NCI-H2029 (cell line): ENCODE measurements at regions not wholly inside any gene's neighbourhood (a gene's known extent, or its start where the extent isn't known, plus 50 kb on each side); places are given as distances from the start of the nearest gene placed in this dataset.
"Not testable (repeated sequence)": the region's sequence is repeated elsewhere in the genome, so short reads cannot be mapped to it uniquely, and the experiment has no call there.

Experiments used
- DNase-seq: peaks from one replicate; lab custom pipeline; 2025; lab: John Stamatoyannopoulos, UW

DNA sequence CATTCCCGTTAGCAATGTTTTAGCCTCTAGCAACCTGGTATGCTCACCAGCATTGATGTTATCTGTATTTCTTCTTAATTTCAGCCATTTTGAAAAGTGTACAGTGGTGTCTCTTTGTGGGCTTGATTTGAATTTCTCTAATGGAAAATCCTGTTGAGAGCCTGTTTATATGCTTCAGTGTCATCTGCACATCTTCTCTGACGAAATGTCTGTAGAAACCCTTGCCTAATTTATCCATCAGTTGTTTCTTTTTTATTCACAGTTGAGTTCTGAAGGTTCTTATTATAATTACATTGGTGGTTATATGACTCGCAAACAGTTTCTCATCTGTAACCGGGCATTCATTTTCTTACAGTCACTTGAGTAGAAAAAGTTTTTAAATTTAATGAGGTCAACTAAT lies 1195.5 kb downstream of the TMEM121 start:
- not testable (repeated sequence) for DNase-seq

DNA sequence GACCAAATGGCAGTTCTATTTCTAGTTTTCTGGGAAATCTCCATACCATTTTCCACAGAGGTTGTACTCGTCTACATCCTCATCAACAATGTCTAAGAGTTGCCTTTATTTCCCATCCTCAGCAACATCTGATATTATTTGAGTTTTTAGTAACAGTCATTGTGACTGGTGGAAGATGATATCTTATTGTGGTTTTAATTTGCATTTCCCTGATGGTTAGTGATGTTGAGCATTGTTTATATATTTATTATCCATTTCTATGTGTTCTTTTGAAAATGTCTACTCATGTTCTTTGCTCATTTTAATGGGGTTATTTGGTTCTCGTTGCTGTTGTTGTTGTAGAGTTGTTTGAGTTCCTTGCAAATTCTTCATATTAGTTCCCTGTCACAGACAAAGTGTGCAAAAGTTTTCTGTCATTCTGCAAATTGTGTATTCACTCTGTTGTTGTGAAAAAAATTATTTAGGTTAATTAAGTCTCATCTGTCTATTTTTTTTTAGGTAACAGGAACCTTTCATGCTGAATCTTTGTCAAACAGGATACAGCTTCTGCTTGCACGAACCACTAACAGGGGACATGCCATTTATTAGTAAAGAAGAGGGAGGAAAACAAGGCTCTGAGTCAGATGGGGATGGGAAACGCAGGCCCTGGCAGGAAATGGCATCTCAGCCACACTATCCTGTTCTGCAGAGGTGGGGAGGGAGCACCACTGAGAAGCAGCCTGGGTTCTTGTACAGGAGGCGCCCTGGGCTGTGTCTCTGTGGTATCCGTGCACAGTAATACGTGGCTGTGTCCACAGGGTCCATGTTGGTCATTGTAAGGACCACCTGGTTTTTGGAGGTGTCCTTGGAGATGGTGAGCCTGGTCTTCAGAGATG lies 1196.7 kb downstream of the TMEM121 start:
- DNase-seq: not testable (repeated sequence)

DNA sequence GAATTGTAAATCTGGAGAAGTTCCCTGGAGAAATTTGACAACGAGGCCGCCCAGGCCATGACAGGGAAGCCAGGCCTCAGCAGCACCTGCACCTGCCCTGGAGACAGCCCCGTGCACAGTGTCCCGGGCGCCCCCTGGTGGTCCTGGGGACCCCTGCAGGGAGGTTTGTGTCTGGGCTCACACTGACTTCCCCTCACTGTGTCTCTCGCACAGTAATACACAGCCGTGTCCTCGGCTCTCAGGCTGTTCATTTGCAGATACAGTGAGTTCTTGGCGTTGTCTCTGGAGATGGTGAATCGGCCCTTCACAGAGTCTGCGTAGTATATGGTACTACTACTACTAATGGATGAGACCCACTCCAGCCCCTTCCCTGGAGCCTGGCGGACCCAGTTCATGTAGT lies 1201.6 kb downstream of the TMEM121 start:
- DNase-seq: not testable (repeated sequence)

DNA sequence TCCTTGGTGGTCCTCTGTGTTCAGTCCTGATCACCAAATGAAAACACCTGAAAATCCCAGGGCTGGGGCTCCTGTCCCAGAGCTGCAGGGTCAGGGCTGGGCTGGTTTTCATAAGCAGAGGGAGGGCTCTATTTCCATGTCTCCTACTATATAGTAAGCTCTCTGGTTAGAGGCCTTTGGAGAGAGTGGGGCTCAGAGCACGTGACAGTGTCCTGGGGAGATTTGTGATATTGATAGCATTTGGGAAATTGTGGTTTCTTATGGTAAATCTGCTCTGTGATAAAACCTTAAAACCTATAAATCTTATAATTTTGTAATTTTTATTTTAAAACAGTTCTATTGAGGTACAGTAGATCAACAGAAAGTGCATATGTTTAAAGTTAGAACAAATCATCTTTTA lies 1202.2 kb downstream of the TMEM121 start:
- no peak for DNase-seq

DNA sequence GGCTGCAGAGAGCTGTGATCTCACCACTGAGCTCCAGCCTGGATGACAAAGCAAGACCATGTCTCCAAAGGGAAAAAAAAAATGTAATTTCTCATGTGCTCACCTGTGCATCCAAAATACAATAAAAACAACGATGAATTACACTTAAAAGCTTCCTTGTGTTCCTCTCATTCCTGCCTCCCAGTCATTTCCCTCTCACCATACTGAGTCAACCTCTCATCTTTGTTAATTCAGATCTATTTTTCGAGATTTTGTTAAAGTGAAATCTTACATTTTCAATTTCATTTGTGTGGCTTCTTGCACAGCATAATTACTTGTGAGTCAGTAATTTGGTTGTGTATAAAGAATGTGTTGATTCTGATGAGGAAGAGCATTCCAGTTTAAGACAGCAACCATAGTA lies 1203.2 kb downstream of the TMEM121 start:
- DNase-seq: no peak

DNA sequence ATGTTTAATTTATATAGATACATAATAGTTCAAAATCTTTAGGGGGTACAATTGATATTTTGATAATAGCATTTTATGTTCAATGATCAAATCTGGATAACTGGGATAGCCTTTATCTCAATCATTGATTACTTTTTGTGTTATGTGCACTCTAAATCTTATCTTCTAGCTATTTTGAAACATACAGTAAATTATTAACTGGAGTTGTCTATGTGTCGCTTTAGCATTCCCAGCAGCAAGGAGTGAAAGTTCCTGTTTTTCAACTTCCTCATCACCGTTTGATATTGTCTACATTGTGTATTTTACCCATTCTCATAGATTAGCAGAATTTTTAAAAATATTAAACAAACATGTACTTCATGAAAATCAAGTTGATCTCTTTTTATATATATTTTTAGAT lies 1207.4 kb downstream of the TMEM121 start:
- DNase-seq: no peak

DNA sequence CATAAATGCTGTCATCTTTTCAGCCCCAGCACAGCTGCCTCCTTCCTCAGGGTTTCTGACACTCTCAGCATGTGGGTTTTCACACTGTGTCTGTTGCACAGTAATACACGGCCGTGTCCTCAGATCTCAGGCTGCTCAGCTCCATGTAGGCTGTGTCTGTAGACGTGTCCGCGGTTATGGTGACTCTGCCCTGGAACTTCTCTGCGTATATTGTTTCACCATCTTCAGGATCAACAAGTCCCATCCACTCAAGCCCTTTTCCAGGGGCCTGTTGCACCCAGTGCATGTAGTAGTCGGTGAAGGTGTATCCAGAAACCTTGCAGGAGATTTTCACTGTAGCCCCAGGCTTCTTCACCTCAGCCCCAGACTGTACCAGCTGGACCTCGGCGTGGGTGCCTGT lies 1210.6 kb downstream of the TMEM121 start:
- DNase-seq: no peak

DNA sequence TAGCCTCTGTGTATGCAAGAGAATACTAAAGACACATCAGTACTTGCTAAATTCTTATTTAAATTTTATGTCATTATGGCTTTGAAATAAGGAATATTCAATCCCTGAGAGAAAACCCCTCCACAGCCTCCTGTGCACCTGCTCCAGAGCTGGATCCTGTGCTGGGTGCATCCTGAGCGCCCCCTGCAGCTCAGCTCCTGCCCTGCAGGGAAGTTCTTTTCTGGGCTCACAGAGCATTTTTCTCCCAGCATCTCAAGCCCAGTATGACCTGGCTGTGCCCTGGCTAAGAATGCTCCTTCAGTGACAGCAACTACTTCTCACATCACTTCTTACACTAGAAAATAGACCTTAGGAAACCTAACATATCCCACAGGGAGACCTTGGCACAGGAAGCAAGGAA lies 1211.7 kb downstream of the TMEM121 start:
- DNase-seq: no peak

DNA sequence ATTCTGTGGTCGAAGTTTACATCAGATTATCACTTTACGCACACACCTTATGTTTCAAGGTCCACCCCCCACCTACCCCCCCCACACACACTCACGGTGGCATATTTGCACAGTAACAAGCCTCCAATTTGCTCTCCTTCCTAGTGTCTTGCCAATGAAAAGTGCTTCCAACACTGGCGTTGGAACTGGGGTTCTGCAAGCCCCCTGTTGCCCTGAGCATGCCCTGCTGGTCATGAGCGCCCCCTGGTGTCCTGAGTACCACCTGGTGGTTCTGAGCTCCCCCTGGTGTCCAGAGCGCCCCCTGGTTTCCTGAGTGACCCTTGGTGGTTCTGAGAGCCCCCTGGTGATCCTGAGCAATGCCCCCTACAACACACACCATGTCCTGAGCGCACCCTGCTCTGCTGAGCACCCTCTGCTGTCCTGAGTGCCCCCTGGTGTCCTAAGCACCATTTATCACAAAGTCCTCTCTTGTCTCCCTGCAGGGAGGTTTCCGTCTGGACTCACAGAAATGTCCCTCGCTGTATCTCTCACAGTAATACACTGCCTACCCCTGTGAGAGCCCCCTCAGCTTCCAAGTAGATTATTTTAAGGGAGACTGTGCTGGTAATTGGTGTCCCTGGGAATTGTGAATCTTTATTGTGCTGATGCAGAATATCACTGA lies 1212.3 kb downstream of the TMEM121 start:
- not testable (repeated sequence) for DNase-seq

DNA sequence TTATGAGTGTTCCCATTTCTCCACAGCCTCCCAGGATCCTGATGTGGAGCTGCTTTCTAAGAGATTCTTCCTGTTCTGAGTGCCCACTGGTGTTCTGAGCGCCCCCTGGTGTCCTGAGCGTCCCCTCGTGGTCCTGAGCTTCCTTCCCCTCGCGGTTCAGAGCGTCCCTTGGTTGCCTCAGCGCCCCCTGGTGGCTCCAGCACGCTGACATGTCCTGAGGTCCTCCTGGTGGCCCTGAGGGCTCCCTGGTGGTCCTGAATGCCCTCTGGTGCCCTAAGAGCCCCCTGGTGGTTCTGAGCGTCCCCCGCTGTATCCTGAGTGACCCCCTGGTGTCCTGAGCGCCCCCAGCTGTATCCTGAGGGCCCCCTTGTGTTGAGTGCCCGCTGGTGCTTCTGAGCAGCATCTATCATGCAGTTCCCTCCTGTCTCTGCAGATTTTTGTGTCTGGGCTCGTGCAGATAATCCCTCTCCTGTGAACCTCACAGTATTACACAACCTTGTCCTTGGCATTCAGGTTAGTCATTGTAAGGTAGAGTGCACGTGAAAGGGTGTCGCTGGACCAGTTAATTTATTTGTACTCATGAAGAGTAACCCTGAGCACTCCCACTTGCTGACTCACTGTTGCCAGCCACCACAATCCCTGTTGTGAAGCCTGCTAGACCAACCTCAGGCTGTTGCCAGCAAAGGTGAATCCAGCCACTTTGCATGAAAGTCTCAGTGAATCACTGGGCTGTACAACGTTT lies 1214.9 kb downstream of the TMEM121 start:
- peak; percentile 10 for DNase-seq

DNA sequence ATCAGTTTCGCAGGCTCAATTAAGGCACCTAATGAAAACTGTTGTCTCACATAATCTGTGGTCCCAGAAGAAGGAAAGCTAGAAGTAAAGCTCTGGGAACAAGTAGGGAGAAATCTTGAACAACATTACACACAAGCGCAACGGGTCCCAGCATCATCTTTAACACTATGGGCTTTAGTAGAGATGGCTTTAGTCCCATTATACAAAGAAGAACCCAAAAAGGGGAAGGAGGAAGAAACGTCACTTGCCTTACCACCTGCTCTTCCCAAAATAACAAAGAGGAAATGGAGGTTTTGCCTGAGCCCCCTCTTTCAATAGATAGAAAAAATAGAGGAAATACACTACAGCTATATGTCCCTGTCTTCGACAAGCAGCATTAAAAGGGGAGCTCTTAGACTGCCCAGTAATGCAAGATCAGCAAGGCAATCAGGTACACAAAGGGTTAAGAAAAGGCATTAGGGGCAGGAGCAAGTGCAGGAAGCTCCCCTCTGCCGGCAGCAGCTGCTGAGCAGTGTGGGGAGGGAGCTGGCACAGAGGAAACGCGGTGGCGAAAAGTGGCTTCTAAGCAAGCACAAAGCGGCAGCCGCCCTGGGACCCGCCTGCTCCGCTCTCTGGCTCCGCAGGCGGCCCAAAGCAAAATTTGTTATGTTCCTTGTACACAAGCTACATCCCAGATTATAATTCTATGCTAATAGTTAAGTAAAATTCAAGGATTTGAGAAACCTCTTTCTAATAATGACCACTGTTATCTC lies 1218.8 kb downstream of the TMEM121 start:
- DNase-seq: not testable (repeated sequence)

DNA sequence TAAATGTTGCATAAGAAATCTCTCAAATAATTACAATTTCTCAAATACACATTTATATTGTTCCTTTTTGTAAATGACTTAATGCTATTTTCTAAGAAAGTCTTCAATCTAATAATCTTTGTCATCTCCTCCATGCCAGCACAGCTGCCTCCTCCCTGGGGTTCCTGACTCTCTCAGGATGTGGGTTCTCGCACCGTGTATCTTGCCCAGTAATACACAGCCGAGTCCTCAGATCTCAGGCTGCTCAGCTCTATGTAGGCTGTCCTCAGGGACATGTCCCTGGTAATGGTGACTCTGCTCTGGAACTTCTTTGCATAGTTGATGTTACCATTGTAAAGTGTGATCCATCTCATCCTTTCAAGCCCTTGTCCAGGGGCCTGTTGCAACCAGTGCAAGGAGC lies 1223.7 kb downstream of the TMEM121 start:
- not testable (repeated sequence) for DNase-seq

DNA sequence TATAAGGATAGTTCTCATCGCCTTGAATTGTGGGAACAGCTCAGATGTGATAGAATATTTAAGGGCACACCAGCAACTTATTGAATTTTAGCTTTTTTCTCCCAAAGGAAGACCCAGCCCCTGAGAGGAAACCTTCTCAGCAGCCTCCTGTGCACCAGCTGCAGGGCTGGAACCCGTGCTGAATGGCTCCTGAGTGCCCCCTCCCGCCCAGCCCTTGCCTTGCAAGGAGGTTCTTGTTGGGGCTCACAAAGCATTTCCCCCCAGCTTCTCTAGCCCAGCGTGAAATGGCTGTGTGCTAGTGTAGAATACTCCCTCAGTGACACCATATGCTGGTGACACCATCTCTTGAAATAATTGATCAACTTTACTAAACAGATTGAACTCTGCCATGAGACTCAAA lies 1227.4 kb downstream of the TMEM121 start:
- DNase-seq: not testable (repeated sequence)

DNA sequence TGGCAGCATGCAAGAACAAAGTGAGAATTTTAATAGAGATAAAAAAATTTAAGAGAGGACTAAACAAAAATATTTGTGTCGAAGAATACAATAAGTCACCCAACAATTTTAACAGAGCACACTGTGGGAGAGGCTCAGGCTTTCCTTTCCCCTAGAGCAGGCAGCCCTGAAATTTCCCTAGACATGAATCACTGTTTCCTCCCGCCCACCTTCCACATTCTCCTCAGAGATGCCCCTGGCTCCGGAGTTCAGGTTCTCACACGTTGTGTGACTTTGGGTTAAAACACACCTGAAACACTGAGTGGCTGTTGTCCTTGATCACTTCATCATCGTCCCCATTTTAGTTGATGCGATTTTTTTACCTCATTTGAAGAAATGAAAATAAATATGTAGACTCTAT lies 1231.1 kb downstream of the TMEM121 start:
- DNase-seq: not testable (repeated sequence)

DNA sequence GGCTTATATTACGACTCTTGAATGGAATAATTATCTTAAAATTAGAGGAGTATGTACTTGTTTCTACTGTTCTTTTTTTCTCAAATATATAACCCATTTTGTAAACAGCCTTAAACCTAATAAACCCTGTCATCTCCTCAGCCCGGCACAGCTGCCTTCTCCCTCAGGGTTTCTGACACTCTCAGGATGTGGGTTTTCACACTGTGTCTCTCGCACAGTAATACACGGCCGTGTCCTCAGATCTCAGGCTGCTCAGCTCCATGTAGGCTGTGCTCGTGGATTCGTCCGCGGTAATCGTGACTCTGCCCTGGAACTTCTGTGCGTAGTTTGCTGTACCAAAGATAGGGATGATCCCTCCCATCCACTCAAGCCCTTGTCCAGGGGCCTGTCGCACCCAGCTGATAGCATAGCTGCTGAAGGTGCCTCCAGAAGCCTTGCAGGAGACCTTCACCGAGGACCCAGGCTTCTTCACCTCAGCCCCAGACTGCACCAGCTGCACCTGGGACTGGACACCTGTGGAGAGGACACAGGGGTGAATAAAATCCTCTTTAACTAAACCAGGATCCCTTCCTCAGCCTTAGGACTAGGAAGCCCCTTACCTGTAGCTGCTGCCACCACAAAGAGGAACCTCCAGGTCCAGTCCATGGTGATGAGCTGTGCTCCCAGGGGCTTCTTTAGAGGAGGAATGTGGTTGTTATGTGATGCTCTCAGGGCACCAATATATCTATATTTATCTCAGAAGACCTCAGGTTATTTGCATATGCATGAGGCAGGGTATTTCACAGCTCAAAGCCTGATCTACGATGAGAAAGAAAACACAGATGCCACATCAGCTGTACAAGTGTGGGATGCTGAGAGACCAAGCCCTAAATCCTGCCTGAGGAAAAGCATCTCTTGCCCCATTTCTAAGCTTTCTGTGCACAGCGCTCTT lies 1235.8 kb downstream of the TMEM121 start:
- DNase-seq: not testable (repeated sequence)

DNA sequence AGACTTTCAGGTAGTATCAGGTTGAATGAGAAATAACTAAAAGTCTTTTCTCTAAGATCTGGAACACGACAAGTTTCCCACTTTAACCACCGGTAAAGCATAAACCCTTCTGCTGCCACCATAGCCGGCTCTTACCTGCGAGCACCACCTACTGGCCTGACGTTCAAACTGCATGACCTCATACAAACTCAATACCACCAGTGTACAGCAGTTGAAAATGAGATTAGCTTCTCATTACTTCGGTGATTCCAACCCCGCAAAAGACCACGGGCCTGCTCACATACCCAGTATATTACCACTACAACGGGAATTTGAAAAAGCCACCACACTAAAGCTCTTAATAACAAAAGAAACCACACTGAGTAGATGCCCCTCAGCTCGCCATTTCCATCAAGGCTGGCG lies 1238.6 kb downstream of the TMEM121 start:
- not testable (repeated sequence) for DNase-seq

DNA sequence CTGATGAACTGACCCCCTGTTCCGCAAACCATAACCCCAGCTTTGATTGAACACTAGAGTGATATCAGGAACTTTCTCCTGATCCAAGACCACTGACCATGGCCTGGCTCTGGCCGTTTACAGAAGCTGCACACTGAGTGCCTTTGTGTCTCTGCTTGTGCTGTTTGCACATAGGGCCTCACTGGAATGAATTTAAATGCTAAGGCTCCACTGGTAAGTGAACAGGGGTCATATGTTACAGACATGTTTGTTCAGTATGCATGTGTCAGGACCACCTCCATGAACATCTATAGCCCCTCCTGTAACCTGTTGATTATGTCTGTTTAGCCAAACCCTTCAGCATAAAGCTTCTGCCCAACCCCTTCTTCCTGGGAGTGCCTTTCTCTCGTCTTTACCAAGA lies 1239.8 kb downstream of the TMEM121 start:
- no peak for DNase-seq

DNA sequence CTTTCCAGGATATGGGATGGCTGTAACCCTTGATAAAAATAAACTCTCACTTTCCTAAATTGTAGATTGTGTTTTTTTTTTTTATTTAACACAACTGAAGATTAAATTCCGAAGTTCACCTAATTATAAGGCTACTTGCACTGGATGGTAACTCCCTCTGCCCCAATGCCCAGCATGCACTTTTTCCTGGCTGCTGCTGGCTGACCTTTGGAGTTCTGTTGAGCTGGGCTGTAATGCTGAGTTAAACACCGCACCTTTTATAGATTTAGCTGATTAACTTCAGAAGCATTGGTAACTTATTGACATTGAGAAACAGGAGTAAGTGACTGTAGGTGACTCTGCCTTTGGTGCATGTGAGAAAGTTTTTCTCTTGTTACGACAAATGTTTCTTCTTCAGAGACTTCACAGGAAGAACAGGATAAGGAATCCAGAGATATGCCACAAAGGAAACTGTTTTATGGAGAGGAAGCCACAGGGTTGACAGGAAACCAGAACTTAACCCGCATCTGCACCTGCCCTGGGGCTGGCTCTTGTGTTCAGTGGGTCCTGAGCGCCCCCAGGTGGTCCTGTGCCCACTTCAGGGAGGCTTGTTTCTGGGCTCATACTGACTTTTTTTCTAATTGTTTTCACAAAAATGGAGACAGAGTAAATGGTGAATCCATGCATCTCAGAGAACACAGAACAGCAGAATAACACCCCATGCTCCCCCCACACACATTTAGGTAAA lies 1240.3 kb downstream of the TMEM121 start:
- not testable (repeated sequence) for DNase-seq

DNA sequence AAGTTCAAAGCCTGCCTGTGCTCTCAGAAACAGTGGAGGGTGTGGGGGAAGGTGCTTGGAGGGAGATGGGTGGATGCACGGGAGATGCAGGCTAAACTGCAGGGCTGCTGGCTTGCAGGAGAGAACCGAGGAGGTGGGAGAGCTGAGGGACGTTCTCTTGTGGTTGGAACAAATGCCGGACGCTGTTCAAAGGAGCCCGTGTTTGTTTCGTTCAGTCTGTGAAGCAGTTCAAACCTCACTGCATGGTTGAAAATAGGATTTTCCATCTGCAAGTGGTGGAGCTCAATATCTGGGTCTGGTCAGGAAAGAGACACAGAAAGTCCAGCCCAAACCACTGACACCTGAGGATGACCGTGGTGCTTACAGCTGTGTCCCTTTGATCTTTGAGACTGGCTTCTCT lies 1241.8 kb downstream of the TMEM121 start:
- not testable (repeated sequence) for DNase-seq
